ENCODE measurements at regions not wholly inside any gene's neighbourhood (a gene's known extent, or its start where the extent isn't known, plus 50 kb on each side); places are given as distances from the start of the nearest gene placed in this dataset.

DNA sequence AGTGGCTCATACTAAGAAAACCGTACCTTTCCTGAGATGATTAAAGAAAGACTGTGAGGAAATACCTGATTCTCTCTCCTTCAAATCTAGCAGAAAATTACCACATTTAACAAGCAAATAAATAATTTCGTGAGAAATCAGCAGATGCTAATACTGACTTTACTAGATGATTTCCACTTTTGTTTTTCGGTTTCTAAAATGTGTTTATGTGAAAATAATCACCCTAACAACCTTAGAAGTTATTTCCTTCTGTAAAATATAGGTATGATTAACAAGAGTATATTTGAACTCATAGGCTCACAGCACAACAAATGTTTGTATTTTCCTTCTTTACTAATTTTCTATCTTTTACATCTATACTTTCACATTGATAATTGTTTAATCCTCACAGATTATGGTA, 594.1 kb upstream of the FAM98A start:
- intact Hi-C loops (cut with DNase I), result no loop called here
- WGBS, 2 donors, result 39 to 41% methylated on average over 3 of the region's 3 CpGs
- TF ChIP-seq, protein P1, sequence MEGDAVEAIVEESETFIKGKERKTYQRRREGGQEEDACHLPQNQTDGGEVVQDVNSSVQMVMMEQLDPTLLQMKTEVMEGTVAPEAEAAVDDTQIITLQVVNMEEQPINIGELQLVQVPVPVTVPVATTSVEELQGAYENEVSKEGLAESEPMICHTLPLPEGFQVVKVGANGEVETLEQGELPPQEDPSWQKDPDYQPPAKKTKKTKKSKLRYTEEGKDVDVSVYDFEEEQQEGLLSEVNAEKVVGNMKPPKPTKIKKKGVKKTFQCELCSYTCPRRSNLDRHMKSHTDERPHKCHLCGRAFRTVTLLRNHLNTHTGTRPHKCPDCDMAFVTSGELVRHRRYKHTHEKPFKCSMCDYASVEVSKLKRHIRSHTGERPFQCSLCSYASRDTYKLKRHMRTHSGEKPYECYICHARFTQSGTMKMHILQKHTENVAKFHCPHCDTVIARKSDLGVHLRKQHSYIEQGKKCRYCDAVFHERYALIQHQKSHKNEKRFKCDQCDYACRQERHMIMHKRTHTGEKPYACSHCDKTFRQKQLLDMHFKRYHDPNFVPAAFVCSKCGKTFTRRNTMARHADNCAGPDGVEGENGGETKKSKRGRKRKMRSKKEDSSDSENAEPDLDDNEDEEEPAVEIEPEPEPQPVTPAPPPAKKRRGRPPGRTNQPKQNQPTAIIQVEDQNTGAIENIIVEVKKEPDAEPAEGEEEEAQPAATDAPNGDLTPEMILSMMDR (IDR thresholded peaks at IDR 0.05), result no peak
- no peaks in the 10 kb centered on the region for H3K9me3 ChIP-seq
- H3K27me3 ChIP-seq, result no peaks in the 10 kb centered on the region
- ATAC-seq (no peak), FAIRE-seq (no peak), DNase-seq (no peak)
- no peak overlapping the region for H3K27ac ChIP-seq
- H3K4me1 ChIP-seq, result peaks cover 0 to 6% (median 6%) of the 10 kb centered on the region in 3 donors
- H3K4me3 ChIP-seq, result no peak overlapping the region
- no peaks in the 10 kb centered on the region for H3K36me3 ChIP-seq

DNA sequence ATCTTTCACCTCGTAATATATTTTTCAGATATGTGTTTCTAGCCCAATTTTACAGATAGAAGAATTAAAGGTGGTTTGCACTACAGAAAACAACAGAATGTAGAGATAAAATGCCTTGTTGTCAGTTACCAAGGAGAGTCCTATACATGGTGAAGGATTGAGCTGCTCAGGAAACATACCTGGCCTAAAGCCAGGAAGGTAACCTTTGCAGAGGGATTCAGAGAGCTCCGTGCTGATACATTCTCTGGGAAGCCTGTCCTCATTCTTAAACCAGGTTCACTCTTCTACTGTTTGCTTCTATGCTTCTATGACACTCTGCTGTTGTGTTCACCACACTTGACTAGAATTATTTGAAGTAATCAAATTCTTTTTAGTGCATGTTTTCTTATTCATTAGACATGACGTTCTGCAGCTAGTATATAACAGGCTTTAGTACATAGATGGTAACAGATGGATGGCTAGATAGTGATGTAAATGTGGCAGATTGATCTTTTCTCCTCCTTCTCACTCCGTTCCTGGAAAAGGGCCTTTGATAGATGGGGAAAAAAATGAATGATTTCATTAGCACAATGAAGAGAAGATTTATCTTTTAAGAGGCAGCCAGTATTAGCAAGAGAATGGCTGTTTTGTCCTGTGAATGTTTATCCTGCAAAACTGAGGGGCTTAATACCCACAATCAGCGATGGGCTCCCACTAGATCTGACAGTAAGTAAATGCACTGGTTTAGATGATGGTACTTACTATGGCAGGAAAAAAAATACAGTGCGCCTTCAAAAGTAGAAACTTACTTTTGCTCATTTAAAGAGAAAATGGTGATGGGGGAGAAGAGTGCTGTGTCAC, 589.6 kb upstream of the FAM98A start:
- TF ChIP-seq, protein P1 (IDR thresholded peaks at IDR 0.05), result no peak
- H3K4me1 ChIP-seq, result peaks cover 0 to 6% (median 6%) of the 10 kb centered on the region in 3 donors
- H3K27ac ChIP-seq, result no peak overlapping the region
- H3K27me3 ChIP-seq, result no peaks in the 10 kb centered on the region
- no peak for FAIRE-seq
- H3K36me3 ChIP-seq, result no peaks in the 10 kb centered on the region
- no peak overlapping the region for H3K4me3 ChIP-seq
- DNase-seq, result no peak
- H3K9me3 ChIP-seq, result no peaks in the 10 kb centered on the region
- intact Hi-C loops (cut with DNase I), result no loop called here
- 49 to 51% methylated on average over 6 of the region's 6 CpGs for WGBS, 2 donors
- ATAC-seq, result peak in 1 of 4 donors; percentile 24

DNA sequence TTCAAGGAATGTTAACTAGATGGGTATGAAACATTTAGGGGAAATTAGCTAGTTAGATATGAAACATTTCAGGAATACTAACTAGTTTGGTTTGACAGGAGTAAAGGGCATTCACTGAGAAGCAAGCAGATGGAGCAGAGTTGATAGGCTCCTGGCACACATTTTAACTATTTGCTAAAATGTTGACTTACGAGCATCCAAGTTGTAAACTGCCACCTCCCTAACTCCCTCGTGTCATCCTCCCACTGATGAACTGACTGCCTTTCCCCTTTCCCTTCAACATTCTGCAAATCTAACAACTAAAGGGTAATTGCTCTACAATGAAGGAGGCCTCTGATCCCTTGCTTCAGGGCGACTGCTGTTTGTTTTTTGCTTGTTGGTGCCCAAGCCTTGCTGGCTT, 580.4 kb upstream of the FAM98A start:
- ATAC-seq (no peak), DNase-seq (no peak), FAIRE-seq (no peak)
- no peaks in the 10 kb centered on the region for H3K36me3 ChIP-seq
- no peaks in the 10 kb centered on the region for H3K9me3 ChIP-seq
- H3K4me1 ChIP-seq, result no peaks in the 10 kb centered on the region
- TF ChIP-seq, protein P1 (IDR thresholded peaks at IDR 0.05), result no peak
- no peaks in the 10 kb centered on the region for H3K27me3 ChIP-seq
- H3K4me3 ChIP-seq, result no peak overlapping the region
- no peak overlapping the region for H3K27ac ChIP-seq
- intact Hi-C loops (cut with DNase I), result no loop called here
- WGBS, 2 donors, result 46 to 50% methylated on average over 3 of the region's 3 CpGs

DNA sequence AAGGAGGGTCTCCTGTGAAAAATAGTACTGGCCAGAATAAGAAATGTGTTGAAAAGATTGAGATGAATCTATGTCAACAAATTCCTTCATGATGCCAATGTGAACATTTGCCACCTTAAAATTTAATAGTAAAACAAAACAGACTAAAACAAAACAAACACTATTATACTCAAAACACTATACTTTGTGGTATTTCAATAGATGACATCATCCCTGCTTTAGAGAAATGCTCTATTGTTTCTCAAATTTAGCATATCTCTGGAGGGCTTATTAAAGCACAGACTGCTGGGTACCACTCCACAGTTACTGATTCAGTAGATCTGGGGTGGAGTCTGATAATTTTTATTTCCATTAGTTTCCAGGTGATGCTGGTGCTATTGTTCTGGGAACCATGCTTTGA, 579.4 kb upstream of the FAM98A start:
- H3K4me1 ChIP-seq, result no peaks in the 10 kb centered on the region
- ATAC-seq (no peak), DNase-seq (no peak), FAIRE-seq (no peak)
- intact Hi-C loops (cut with DNase I), result no loop called here
- H3K27me3 ChIP-seq, result no peaks in the 10 kb centered on the region
- no peak overlapping the region for H3K27ac ChIP-seq
- no peaks in the 10 kb centered on the region for H3K36me3 ChIP-seq
- TF ChIP-seq, protein P1 (IDR thresholded peaks at IDR 0.05), result no peak
- no peaks in the 10 kb centered on the region for H3K9me3 ChIP-seq
- H3K4me3 ChIP-seq, result no peak overlapping the region

DNA sequence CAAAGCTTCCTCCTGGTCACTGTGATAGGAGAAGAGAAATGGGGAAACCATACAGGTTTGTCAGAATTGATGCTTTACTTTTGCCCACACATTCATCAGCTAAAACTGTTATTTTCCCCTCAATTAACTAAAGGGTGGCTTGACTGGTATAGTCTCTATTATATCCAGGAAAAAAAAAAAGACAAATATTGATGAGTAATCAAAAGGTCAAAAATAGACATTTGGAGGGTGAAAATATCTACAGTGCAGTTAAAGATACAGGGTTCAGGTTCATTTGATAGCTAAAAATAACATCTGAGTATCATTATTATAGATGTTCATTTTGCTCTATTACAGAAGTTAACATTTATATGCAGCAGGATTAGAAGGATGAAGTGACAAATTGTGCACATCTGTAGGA, 577.6 kb upstream of the FAM98A start:
- intact Hi-C loops (cut with DNase I), result no loop called here
- ATAC-seq (no peak), FAIRE-seq (no peak), DNase-seq (no peak)
- no peaks in the 10 kb centered on the region for H3K36me3 ChIP-seq
- TF ChIP-seq, protein P1 (IDR thresholded peaks at IDR 0.05), result no peak
- no peaks in the 10 kb centered on the region for H3K9me3 ChIP-seq
- no peaks in the 10 kb centered on the region for H3K4me1 ChIP-seq
- no peak overlapping the region for H3K27ac ChIP-seq
- no peak overlapping the region for H3K4me3 ChIP-seq
- no peaks in the 10 kb centered on the region for H3K27me3 ChIP-seq
